Karpas-422 (cell line): ENCODE measurements at regions not wholly inside any gene's neighbourhood (a gene's known extent, or its start where the extent isn't known, plus 50 kb on each side); places are given as distances from the start of the nearest gene placed in this dataset.

Source experiments
- DNase-seq: peaks from one replicate; pipeline ENCODE4 v3.0.0-alpha.2; 2015
- H2AFZ ChIP-seq: fragments of 200-600 bp; sonication (generic); 2 replicates; pipeline ENCODE4 v1.6.1; 2014; ENCODE audit warnings: antibody characterized with exemption, low read length, mixed read lengths
- H3K27ac ChIP-seq: fragments of 200-600 bp; sonication (generic); 2 replicates; pipeline ENCODE4 v1.5.1; 2014; ENCODE audit warnings: mild to moderate bottlenecking, low read length, moderate library complexity
- H3K27me3 ChIP-seq: fragments of 200-600 bp; sonication (generic); 2 replicates; pipeline ENCODE4 v1.6.1; 2014; ENCODE audit warnings: low read length, mixed read lengths
- H3K36me3 ChIP-seq: fragments of 200-600 bp; sonication (generic); 2 replicates; pipeline ENCODE4 v1.6.1; 2014; ENCODE audit warnings: low read length, mixed read lengths; ENCODE audit not compliant: insufficient read depth
- H3K4me1 ChIP-seq: fragments of 200-600 bp; sonication (generic); 2 replicates; pipeline ENCODE4 v1.6.1; 2014; ENCODE audit warnings: mild to moderate bottlenecking, low read length, mixed read lengths
- H3K4me2 ChIP-seq: fragments of 200-600 bp; sonication (generic); 2 replicates; pipeline ENCODE4 v1.6.1; 2014; ENCODE audit warnings: low read length, low read depth, mild to moderate bottlenecking; ENCODE audit not compliant: poor library complexity, severe bottlenecking
- H3K4me3 ChIP-seq: fragments of 200-600 bp; sonication (generic); 2 replicates; pipeline ENCODE4 v1.5.1; 2014; ENCODE audit warnings: mild to moderate bottlenecking, antibody characterized with exemption, low read length, mixed read lengths
- H3K79me2 ChIP-seq: fragments of 200-600 bp; sonication (generic); 2 replicates; pipeline ENCODE4 v1.6.1; 2014; ENCODE audit warnings: mild to moderate bottlenecking, low read length, mixed read lengths
- H3K9ac ChIP-seq: fragments of 200-600 bp; sonication (generic); 2 replicates; pipeline ENCODE4 v1.6.0; 2014; ENCODE audit warnings: low read length
- H3K9me2 ChIP-seq: fragments of 200-600 bp; sonication (generic), shearing (Covaris generic); replicated peaks from 2 replicates; pipeline ENCODE4 v1.6.0; 2014; ENCODE audit warnings: mild to moderate bottlenecking, low read length, moderate library complexity; ENCODE audit not compliant: insufficient read depth
- H3K9me3 ChIP-seq: fragments of 300-700, 200-600 bp; sonication (generic); 2 replicates; pipeline ENCODE4 v1.6.1; 2014; ENCODE audit warnings: low read length, mixed read lengths
- H4K20me1 ChIP-seq: fragments of 200-600 bp; sonication (generic); 2 replicates; pipeline ENCODE4 v1.6.1; 2014; ENCODE audit warnings: mild to moderate bottlenecking, antibody characterized with exemption, low read length, low read depth; ENCODE audit not compliant: insufficient read depth

- Histone ChIP-seq H3K4me3 (no peak overlapping the region), H3K9ac (no peak overlapping the region), H4K20me1 (no peaks in the 10 kb centered on the region), H3K9me3 (no peaks in the 10 kb centered on the region), H3K27me3 (no peaks in the 10 kb centered on the region), H3K27ac (no peak overlapping the region), H2AFZ (no peak overlapping the region), H3K4me1 (peaks cover 4% of the 10 kb centered on the region), H3K9me2 (no peaks in the 10 kb centered on the region), H3K36me3 (no peaks in the 10 kb centered on the region), H3K4me2 (no peak overlapping the region), H3K79me2 (no peaks in the 10 kb centered on the region)
- DNase-seq: no peak
Observed at GRCh38 chr9:92189782-92190535, 74.7 kb upstream of the SPTLC1 start.

GRCh38 chr9:92188969-92189781, 74.0 kb upstream of the SPTLC1 start:
- Histone ChIP-seq H4K20me1 (no peaks in the 10 kb centered on the region), H3K27ac (no peak overlapping the region), H3K4me3 (no peak overlapping the region), H3K79me2 (no peaks in the 10 kb centered on the region), H3K4me1 (no peaks in the 10 kb centered on the region), H3K9me3 (no peaks in the 10 kb centered on the region), H3K27me3 (no peaks in the 10 kb centered on the region), H3K9me2 (no peaks in the 10 kb centered on the region), H3K9ac (no peak overlapping the region), H3K36me3 (no peaks in the 10 kb centered on the region), H3K4me2 (no peak overlapping the region), H2AFZ (no peak overlapping the region)
- DNase-seq: no peak

GRCh38 chr9:92187989-92188714, 72.9 kb upstream of the SPTLC1 start:
- Histone ChIP-seq H3K36me3 (no peaks in the 10 kb centered on the region), H3K4me3 (no peak overlapping the region), H2AFZ (no peak overlapping the region), H3K9me2 (no peaks in the 10 kb centered on the region), H3K4me2 (no peak overlapping the region), H3K27me3 (no peaks in the 10 kb centered on the region), H3K9ac (no peak overlapping the region), H3K9me3 (no peaks in the 10 kb centered on the region), H3K4me1 (no peaks in the 10 kb centered on the region), H3K79me2 (no peaks in the 10 kb centered on the region), H3K27ac (no peak overlapping the region), H4K20me1 (no peaks in the 10 kb centered on the region)
- no peak for DNase-seq

GRCh38 chr9:92187390-92187789, 72.2 kb upstream of the SPTLC1 start:
- H3K4me3 ChIP-seq: no peak overlapping the region
- H3K36me3 ChIP-seq: no peaks in the 10 kb centered on the region
- H3K4me1 ChIP-seq: no peaks in the 10 kb centered on the region
- no peaks in the 10 kb centered on the region for H3K9me3 ChIP-seq
- no peak overlapping the region for H3K27ac ChIP-seq
- H3K27me3 ChIP-seq: no peaks in the 10 kb centered on the region
- no peak overlapping the region for H3K4me2 ChIP-seq
- no peaks in the 10 kb centered on the region for H3K79me2 ChIP-seq
- H3K9ac ChIP-seq: no peak overlapping the region
- H3K9me2 ChIP-seq: no peaks in the 10 kb centered on the region
- no peak overlapping the region for H2AFZ ChIP-seq
- H4K20me1 ChIP-seq: no peaks in the 10 kb centered on the region
- no peak for DNase-seq

- Histone ChIP-seq H3K4me1 (no peaks in the 10 kb centered on the region), H3K9ac (no peak overlapping the region), H3K27ac (no peak overlapping the region), H3K4me3 (no peak overlapping the region), H3K9me3 (no peaks in the 10 kb centered on the region), H3K79me2 (no peaks in the 10 kb centered on the region), H3K9me2 (no peaks in the 10 kb centered on the region), H3K4me2 (no peak overlapping the region), H4K20me1 (no peaks in the 10 kb centered on the region), H3K36me3 (no peaks in the 10 kb centered on the region), H2AFZ (no peak overlapping the region), H3K27me3 (no peaks in the 10 kb centered on the region)
- no peak for DNase-seq
Observed at GRCh38 chr9:92186631-92187030, 71.4 kb upstream of the SPTLC1 start.

GRCh38 chr9:92185681-92186080, 70.5 kb upstream of the SPTLC1 start:
- H3K4me1 ChIP-seq: peaks cover 6% of the 10 kb centered on the region
- H3K79me2 ChIP-seq: no peaks in the 10 kb centered on the region
- no peaks in the 10 kb centered on the region for H3K9me2 ChIP-seq
- no peak overlapping the region for H3K4me3 ChIP-seq
- no peak overlapping the region for H3K9ac ChIP-seq
- DNase-seq: no peak
- H3K9me3 ChIP-seq: no peaks in the 10 kb centered on the region
- no peaks in the 10 kb centered on the region for H3K27me3 ChIP-seq
- H3K27ac ChIP-seq: no peak overlapping the region
- H3K4me2 ChIP-seq: no peak overlapping the region
- H4K20me1 ChIP-seq: no peaks in the 10 kb centered on the region
- no peak overlapping the region for H2AFZ ChIP-seq
- H3K36me3 ChIP-seq: no peaks in the 10 kb centered on the region

GRCh38 chr9:92185096-92185495, 69.9 kb upstream of the SPTLC1 start:
- H3K4me3 ChIP-seq: no peak overlapping the region
- no peaks in the 10 kb centered on the region for H3K9me2 ChIP-seq
- no peak overlapping the region for H3K27ac ChIP-seq
- no peak overlapping the region for H3K9ac ChIP-seq
- no peaks in the 10 kb centered on the region for H3K9me3 ChIP-seq
- H3K27me3 ChIP-seq: no peaks in the 10 kb centered on the region
- no peak overlapping the region for H3K4me2 ChIP-seq
- H2AFZ ChIP-seq: no peak overlapping the region
- H3K79me2 ChIP-seq: no peaks in the 10 kb centered on the region
- H3K36me3 ChIP-seq: no peaks in the 10 kb centered on the region
- H3K4me1 ChIP-seq: peaks cover 12% of the 10 kb centered on the region
- no peak for DNase-seq
- no peaks in the 10 kb centered on the region for H4K20me1 ChIP-seq

- DNase-seq: no peak
- H3K36me3 ChIP-seq: no peaks in the 10 kb centered on the region
- no peaks in the 10 kb centered on the region for H3K27me3 ChIP-seq
Observed at GRCh38 chr9:92184041-92184564, 68.9 kb upstream of the SPTLC1 start.

More at GRCh38 chr9:92184041-92184564, 68.9 kb upstream of the SPTLC1 start:
- Histone ChIP-seq H3K9ac (no peak overlapping the region), H3K9me2 (no peaks in the 10 kb centered on the region), H4K20me1 (no peaks in the 10 kb centered on the region), H2AFZ (no peak overlapping the region), H3K4me2 (no peak overlapping the region), H3K27ac (no peak overlapping the region), H3K4me1 (peaks cover 12% of the 10 kb centered on the region), H3K4me3 (no peak overlapping the region), H3K79me2 (no peaks in the 10 kb centered on the region), H3K9me3 (no peaks in the 10 kb centered on the region)
